ENCODE measurements at regions not wholly inside any gene's neighbourhood (a gene's known extent, or its start where the extent isn't known, plus 50 kb on each side); places are given as distances from the start of the nearest gene placed in this dataset.

DNA sequence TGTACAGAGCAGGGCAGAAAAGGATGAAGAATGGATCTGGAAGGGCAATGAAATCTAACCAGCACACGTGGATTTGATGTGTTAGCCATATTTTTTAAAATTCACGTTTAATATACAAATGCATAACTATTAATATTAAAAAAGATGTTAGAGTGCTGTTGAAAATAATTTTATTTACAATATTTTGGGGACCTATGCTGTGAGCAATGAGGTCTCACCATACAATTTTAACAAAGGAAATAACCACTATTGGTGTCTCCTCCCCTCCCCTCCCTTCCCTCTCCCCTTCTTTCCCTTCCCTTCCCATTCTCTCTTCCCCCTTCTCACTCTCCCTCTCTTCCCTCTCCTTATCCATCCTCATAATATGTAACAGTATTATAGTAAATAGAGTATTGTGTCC, 64.2 kb upstream of the GPR139 start:
- H3K27ac Mint-ChIP-seq (ENCODE audit: unreplicated experiment), result no peak overlapping the region
- DNase-seq, result no peak
- H3K36me3 Mint-ChIP-seq (ENCODE audit: insufficient read depth, unreplicated experiment), result no peaks in the 10 kb centered on the region
- no TSS peak for BruUV-seq (replicated peaks)
- no peaks in the 10 kb centered on the region for H3K9me3 Mint-ChIP-seq (ENCODE audit: low read depth, unreplicated experiment)
- no peak for TF ChIP-seq CTCF (IDR thresholded peaks at IDR 0.05; ENCODE audit: unreplicated experiment)
- intact Hi-C loops (cut with micrococcal nuclease; ENCODE audit: unreplicated experiment), result no loop called here
- peaks cover 89% of the 10 kb centered on the region for H3K27me3 Mint-ChIP-seq (ENCODE audit: unreplicated experiment)
- CTCF ChIA-PET, result no interaction called here
- H3K4me3 Mint-ChIP-seq (ENCODE audit: low read depth, unreplicated experiment), result no peak overlapping the region
- no peaks in the 10 kb centered on the region for H3K4me1 Mint-ChIP-seq (ENCODE audit: low read depth, unreplicated experiment)

DNA sequence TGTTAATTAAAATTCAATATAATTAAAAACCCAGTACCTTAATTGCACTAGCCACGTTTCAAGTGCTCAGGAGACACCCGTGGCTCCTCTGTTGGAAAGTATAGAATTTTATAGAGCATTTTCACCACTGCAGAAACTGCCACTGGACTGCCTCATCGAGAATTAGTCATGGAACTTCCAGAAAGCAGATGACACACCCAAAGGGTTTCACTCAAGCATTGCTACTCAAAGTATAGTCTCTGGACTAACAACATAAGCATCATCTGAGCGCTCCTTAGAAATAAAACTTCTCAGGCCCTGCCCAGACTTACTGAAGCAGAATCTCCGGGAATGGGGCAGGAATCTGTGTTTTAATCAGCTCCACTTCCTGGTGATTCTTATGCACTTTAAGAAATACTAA, 63.5 kb upstream of the GPR139 start:
- Mint-ChIP-seq H3K4me1 (ENCODE audit: low read depth, unreplicated experiment) (no peaks in the 10 kb centered on the region), H3K4me3 (ENCODE audit: low read depth, unreplicated experiment) (no peak overlapping the region), H3K9me3 (ENCODE audit: low read depth, unreplicated experiment) (no peaks in the 10 kb centered on the region), H3K36me3 (ENCODE audit: insufficient read depth, unreplicated experiment) (no peaks in the 10 kb centered on the region), H3K27me3 (ENCODE audit: unreplicated experiment) (peaks cover 89% of the 10 kb centered on the region), H3K27ac (ENCODE audit: unreplicated experiment) (no peak overlapping the region)
- no peak for DNase-seq
- BruUV-seq (replicated peaks), result no TSS peak
- no peak for TF ChIP-seq CTCF (IDR thresholded peaks at IDR 0.05; ENCODE audit: unreplicated experiment)
- intact Hi-C loops (cut with micrococcal nuclease; ENCODE audit: unreplicated experiment), result no loop called here
- CTCF ChIA-PET, result no interaction called here

- no peak overlapping the region for H3K27ac Mint-ChIP-seq (ENCODE audit: unreplicated experiment)
- DNase-seq, result no peak
- H3K4me3 Mint-ChIP-seq (ENCODE audit: low read depth, unreplicated experiment), result no peak overlapping the region
- BruUV-seq (replicated peaks), result no TSS peak
- intact Hi-C loops (cut with micrococcal nuclease; ENCODE audit: unreplicated experiment), result no loop called here
- H3K9me3 Mint-ChIP-seq (ENCODE audit: low read depth, unreplicated experiment), result no peaks in the 10 kb centered on the region
- TF ChIP-seq CTCF (IDR thresholded peaks at IDR 0.05; ENCODE audit: unreplicated experiment), result no peak
- CTCF ChIA-PET, result no interaction called here
- peaks cover 89% of the 10 kb centered on the region for H3K27me3 Mint-ChIP-seq (ENCODE audit: unreplicated experiment)
- no peaks in the 10 kb centered on the region for H3K4me1 Mint-ChIP-seq (ENCODE audit: low read depth, unreplicated experiment)
- no peaks in the 10 kb centered on the region for H3K36me3 Mint-ChIP-seq (ENCODE audit: insufficient read depth, unreplicated experiment)
These were observed 62.8 kb upstream of the GPR139 start for GRCh38 chr16:20136446-20136968.

GRCh38 chr16:20129375-20129774, 55.7 kb upstream of the GPR139 start:
- H3K27ac Mint-ChIP-seq (ENCODE audit: unreplicated experiment), result no peak overlapping the region
- H3K9me3 Mint-ChIP-seq (ENCODE audit: low read depth, unreplicated experiment), result peaks cover 5% of the 10 kb centered on the region
- H3K4me3 Mint-ChIP-seq (ENCODE audit: low read depth, unreplicated experiment), result no peak overlapping the region
- CTCF ChIA-PET, result interaction anchor here (0.8 kb wide), 1 partner anchor 254 kb away, joined by 4 read pairs; no protein-coding TSS in a partner anchor
- TF ChIP-seq CTCF (IDR thresholded peaks at IDR 0.05; ENCODE audit: unreplicated experiment), result no peak
- no peaks in the 10 kb centered on the region for H3K36me3 Mint-ChIP-seq (ENCODE audit: insufficient read depth, unreplicated experiment)
- intact Hi-C loops (cut with micrococcal nuclease; ENCODE audit: unreplicated experiment), result no loop called here
- BruUV-seq (replicated peaks), result no TSS peak
- no peak for DNase-seq
- peaks cover 92% of the 10 kb centered on the region for H3K27me3 Mint-ChIP-seq (ENCODE audit: unreplicated experiment)
- H3K4me1 Mint-ChIP-seq (ENCODE audit: low read depth, unreplicated experiment), result no peaks in the 10 kb centered on the region
